Neuronal stem cell (in vitro differentiated cells): ENCODE measurements at regions not wholly inside any gene's neighbourhood (a gene's known extent, or its start where the extent isn't known, plus 50 kb on each side); places are given as distances from the start of the nearest gene placed in this dataset.

Source experiments
- DNase-seq: peaks from one replicate; pipeline ENCODE4 v3.0.0-alpha.2; 2013; ENCODE audit warnings: low spot score
- H2AFZ ChIP-seq: one replicate; pipeline ENCODE4 v1.6.1; 2013; ENCODE audit warnings: mild to moderate bottlenecking, low read length, inconsistent platforms
- H2AK5ac ChIP-seq: 2 replicates; pipeline ENCODE4 v1.6.1; 2013; ENCODE audit warnings: low read depth, mild to moderate bottlenecking, inconsistent platforms, low read length, moderate library complexity, mixed read lengths
- H2BK120ac ChIP-seq: 2 replicates; pipeline ENCODE4 v1.6.1; 2013; ENCODE audit warnings: low read depth, mild to moderate bottlenecking, inconsistent platforms, low read length, moderate library complexity, mixed read lengths
- H2BK12ac ChIP-seq: one replicate; pipeline ENCODE4 v1.6.1; 2013; ENCODE audit warnings: low read length, inconsistent platforms
- H2BK15ac ChIP-seq: 2 replicates; pipeline ENCODE4 v1.6.1; 2013; ENCODE audit warnings: mild to moderate bottlenecking, low read length, inconsistent platforms, mixed read lengths
- H2BK5ac ChIP-seq: one replicate; pipeline ENCODE4 v1.6.1; 2013; ENCODE audit warnings: inconsistent platforms, mild to moderate bottlenecking, low read length, moderate library complexity
- H3K14ac ChIP-seq: one replicate; pipeline ENCODE4 v1.6.1; 2013; ENCODE audit warnings: low read length, inconsistent platforms
- H3K18ac ChIP-seq: 2 replicates; pipeline ENCODE4 v1.6.1; 2013; ENCODE audit warnings: low read length, inconsistent platforms
- H3K23ac ChIP-seq: 2 replicates; pipeline ENCODE4 v1.6.1; 2013; ENCODE audit warnings: low read depth, mild to moderate bottlenecking, mixed read lengths, low read length, inconsistent platforms; ENCODE audit not compliant: poor library complexity
- H3K27ac ChIP-seq: replicated peaks from 3 replicates; pipeline ENCODE4 v1.5.1; 2013; ENCODE audit warnings: low read length, inconsistent platforms
- H3K27me3 ChIP-seq, 3 experiments: 2 replicates each; pipeline ENCODE4 v1.6.1; 2013; ENCODE audit warnings: low read length in 3 of 3, mild to moderate bottlenecking in 2 of 3, inconsistent platforms in 1 of 3, low read depth in 1 of 3, mixed read lengths in 1 of 3, moderate library complexity in 1 of 3; ENCODE audit not compliant: control insufficient read depth in 3 of 3, insufficient read depth in 3 of 3
- H3K36me3 ChIP-seq, 2 donors: replicated peaks in 1 of 2; 2 replicates each; pipeline ENCODE4 v1.6.1; 2013; ENCODE audit warnings: low read length in 2 of 2; ENCODE audit not compliant: control insufficient read depth in 2 of 2, insufficient read depth in 2 of 2
- H3K4ac ChIP-seq: 2 replicates; pipeline ENCODE4 v1.6.1; 2013; ENCODE audit warnings: inconsistent platforms, mild to moderate bottlenecking, low read length, moderate library complexity
- H3K4me1 ChIP-seq, 2 donors: 1 replicate in 1 of 2; 2 replicates in 1 of 2; pipeline ENCODE4 v1.6.1; 2013; ENCODE audit warnings: low read length in 2 of 2, low read depth in 1 of 2; ENCODE audit not compliant: control insufficient read depth in 2 of 2, insufficient read depth in 1 of 2
- H3K4me2 ChIP-seq: one replicate; pipeline ENCODE4 v1.6.1; 2013; ENCODE audit warnings: mild to moderate bottlenecking, low read length, inconsistent platforms; ENCODE audit not compliant: insufficient read depth, poor library complexity, severe bottlenecking
- H3K4me3 ChIP-seq, 2 donors: 2 replicates each; pipeline ENCODE4 v1.5.1; 2013; ENCODE audit warnings: low read length in 2 of 2, mild to moderate bottlenecking in 2 of 2, inconsistent platforms in 1 of 2, moderate library complexity in 1 of 2
- H3K79me1 ChIP-seq: one replicate; pipeline ENCODE4 v1.6.1; 2013; ENCODE audit warnings: low read depth, mild to moderate bottlenecking, inconsistent platforms, low read length, moderate library complexity
- H3K9ac ChIP-seq: one replicate; pipeline ENCODE4 v1.6.1; 2013; ENCODE audit warnings: mild to moderate bottlenecking, low read depth, low read length, inconsistent platforms; ENCODE audit not compliant: poor library complexity
- H3K9me3 ChIP-seq, 2 donors: replicated peaks in 1 of 2; 2 replicates each; pipeline versions ENCODE3 to v1.6.1; 2013; ENCODE audit warnings: low read length in 2 of 2, mild to moderate bottlenecking in 2 of 2, inconsistent platforms in 1 of 2, low read depth in 1 of 2, mixed read lengths in 1 of 2, moderate library complexity in 1 of 2; ENCODE audit not compliant: control insufficient read depth in 2 of 2, insufficient read depth in 1 of 2
- H4K8ac ChIP-seq: one replicate; pipeline ENCODE4 v1.6.1; 2013; ENCODE audit warnings: low read depth, mild to moderate bottlenecking, inconsistent platforms, low read length, moderate library complexity
- H4K91ac ChIP-seq: one replicate; pipeline ENCODE4 v1.6.1; 2013; ENCODE audit warnings: low read length, low read depth, mild to moderate bottlenecking, inconsistent platforms; ENCODE audit not compliant: poor library complexity
- WGBS, 2 donors: extraction: QIAGEN DNeasy Blood & Tissue Kit; methylation state at CpG; one replicate each; pipeline ENCODE4 v1.1.7; 2013; ENCODE audit warnings: missing lambda C conversion rate in 2 of 2, mixed read lengths in 1 of 2; ENCODE audit not compliant: insufficient read length in 2 of 2, insufficient replicate concordance in 1 of 2; ENCODE audit errors: extremely low coverage in 2 of 2; 5-methylcytosine and 5-hydroxymethylcytosine counted together

- no peaks in the 10 kb centered on the region for H3K9me3 ChIP-seq
- no CpG with 5 or more reads among the region's 27 CpGs for WGBS, 2 donors
- H3K4me3 ChIP-seq, result peak overlapping the region in 1 of 2 donors; percentile 30
- H2AFZ ChIP-seq, result peak overlapping the region; percentile 5
- no peak overlapping the region for H2BK15ac ChIP-seq
- peak overlapping the region; percentile 85 for H3K18ac ChIP-seq
- H3K4ac ChIP-seq, result no peak overlapping the region
- peak overlapping the region; percentile 67 for H3K14ac ChIP-seq
- peak overlapping the region; percentile 73 for H2BK12ac ChIP-seq
- no peaks in the 10 kb centered on the region for H3K4me1 ChIP-seq
- peak overlapping the region; percentile 92 for H4K8ac ChIP-seq
- no peak overlapping the region for H3K23ac ChIP-seq
- no peak overlapping the region for H3K4me2 ChIP-seq
- H3K27me3 ChIP-seq, result no peaks in the 10 kb centered on the region
- no peaks in the 10 kb centered on the region for H3K36me3 ChIP-seq
- no peak overlapping the region for H4K91ac ChIP-seq
- no peak overlapping the region for H2BK120ac ChIP-seq
- H3K27ac ChIP-seq, result no peak overlapping the region
- DNase-seq, result no peak
- H3K9ac ChIP-seq, result no peak overlapping the region
- H3K79me1 ChIP-seq, result no peaks in the 10 kb centered on the region
- H2AK5ac ChIP-seq, result peak overlapping the region; percentile 14
- no peak overlapping the region for H2BK5ac ChIP-seq
Observed at GRCh38 chr13:87080100-87080779, 590.9 kb upstream of the SLITRK5 start.

GRCh38 chr13:87084192-87084591 lies 587.0 kb upstream of the SLITRK5 start:
- Histone ChIP-seq H3K9ac (no peak overlapping the region), H3K18ac (no peak overlapping the region), H3K4me1 (no peaks in the 10 kb centered on the region), H2BK5ac (no peak overlapping the region), H4K8ac (no peak overlapping the region), H2AK5ac (no peak overlapping the region), H3K14ac (no peak overlapping the region), H3K4ac (no peak overlapping the region), H2BK12ac (no peak overlapping the region), H3K27ac (no peak overlapping the region), H2BK120ac (no peak overlapping the region), H3K9me3 (no peaks in the 10 kb centered on the region), H4K91ac (no peak overlapping the region), H3K4me3 (no peak overlapping the region), H2BK15ac (no peak overlapping the region), H3K27me3 (no peaks in the 10 kb centered on the region), H2AFZ (no peak overlapping the region), H3K36me3 (no peaks in the 10 kb centered on the region), H3K79me1 (no peaks in the 10 kb centered on the region), H3K4me2 (no peak overlapping the region), H3K23ac (no peak overlapping the region)
- no peak for DNase-seq
- no CpG with 5 or more reads among the region's 5 CpGs for WGBS, 2 donors

GRCh38 chr13:87087741-87088140 lies 583.4 kb upstream of the SLITRK5 start:
- no CpG with 5 or more reads among the region's 2 CpGs for WGBS, 2 donors
- no peak for DNase-seq

GRCh38 chr13:87089391-87089790 lies 581.8 kb upstream of the SLITRK5 start:
- Histone ChIP-seq H3K14ac (no peak overlapping the region), H4K8ac (no peak overlapping the region), H3K4me2 (no peak overlapping the region), H3K36me3 (no peaks in the 10 kb centered on the region), H2BK12ac (no peak overlapping the region), H2BK120ac (no peak overlapping the region), H2AK5ac (no peak overlapping the region), H2BK15ac (no peak overlapping the region), H2AFZ (peak overlapping the region; percentile 54), H3K27ac (no peak overlapping the region), H3K18ac (no peak overlapping the region), H3K9me3 (no peaks in the 10 kb centered on the region), H3K4me1 (no peaks in the 10 kb centered on the region), H4K91ac (no peak overlapping the region), H3K27me3 (no peaks in the 10 kb centered on the region), H3K9ac (no peak overlapping the region), H3K23ac (no peak overlapping the region), H3K79me1 (no peaks in the 10 kb centered on the region), H3K4me3 (no peak overlapping the region), H2BK5ac (no peak overlapping the region), H3K4ac (no peak overlapping the region)
- no peak for DNase-seq
- WGBS, 2 donors, result no CpG with 5 or more reads among the region's 4 CpGs

More at GRCh38 chr13:87087741-87088140, 583.4 kb upstream of the SLITRK5 start:
- H3K27me3 ChIP-seq, result no peaks in the 10 kb centered on the region
- H4K8ac ChIP-seq, result no peak overlapping the region
- no peaks in the 10 kb centered on the region for H3K79me1 ChIP-seq
- H3K4ac ChIP-seq, result no peak overlapping the region
- H3K4me1 ChIP-seq, result no peaks in the 10 kb centered on the region
- no peak overlapping the region for H2AK5ac ChIP-seq
- no peaks in the 10 kb centered on the region for H3K36me3 ChIP-seq
- H3K9ac ChIP-seq, result no peak overlapping the region
- H2BK15ac ChIP-seq, result no peak overlapping the region
- no peak overlapping the region for H2BK5ac ChIP-seq
- no peak overlapping the region for H3K18ac ChIP-seq
- H2AFZ ChIP-seq, result no peak overlapping the region
- H3K23ac ChIP-seq, result no peak overlapping the region
- no peak overlapping the region for H3K4me3 ChIP-seq
- H3K27ac ChIP-seq, result no peak overlapping the region
- no peak overlapping the region for H2BK12ac ChIP-seq
- H3K4me2 ChIP-seq, result no peak overlapping the region
- no peak overlapping the region for H3K14ac ChIP-seq
- H3K9me3 ChIP-seq, result no peaks in the 10 kb centered on the region
- H2BK120ac ChIP-seq, result no peak overlapping the region
- H4K91ac ChIP-seq, result no peak overlapping the region
